ENCODE measurements at regions not wholly inside any gene's neighbourhood (a gene's known extent, or its start where the extent isn't known, plus 50 kb on each side); places are given as distances from the start of the nearest gene placed in this dataset.
"Not testable (repeated sequence)": the region's sequence is repeated elsewhere in the genome, so short reads cannot be mapped to it uniquely, and the experiment has no call there.

- WGBS, 2 donors (ENCODE audit: low coverage in 1 of 2): 56 to 82% methylated on average over 2 to 5 of the region's 5 CpGs
- not testable (repeated sequence) for H3K4me3 ChIP-seq, H3K4me1 ChIP-seq, ATAC-seq, H3K27ac ChIP-seq, H3K36me3 ChIP-seq, H3K27me3 ChIP-seq, H3K9me3 ChIP-seq
Measured at GRCh38 chr20:30671120-30671519, 586.3 kb upstream of the DEFB115 start.

DNA sequence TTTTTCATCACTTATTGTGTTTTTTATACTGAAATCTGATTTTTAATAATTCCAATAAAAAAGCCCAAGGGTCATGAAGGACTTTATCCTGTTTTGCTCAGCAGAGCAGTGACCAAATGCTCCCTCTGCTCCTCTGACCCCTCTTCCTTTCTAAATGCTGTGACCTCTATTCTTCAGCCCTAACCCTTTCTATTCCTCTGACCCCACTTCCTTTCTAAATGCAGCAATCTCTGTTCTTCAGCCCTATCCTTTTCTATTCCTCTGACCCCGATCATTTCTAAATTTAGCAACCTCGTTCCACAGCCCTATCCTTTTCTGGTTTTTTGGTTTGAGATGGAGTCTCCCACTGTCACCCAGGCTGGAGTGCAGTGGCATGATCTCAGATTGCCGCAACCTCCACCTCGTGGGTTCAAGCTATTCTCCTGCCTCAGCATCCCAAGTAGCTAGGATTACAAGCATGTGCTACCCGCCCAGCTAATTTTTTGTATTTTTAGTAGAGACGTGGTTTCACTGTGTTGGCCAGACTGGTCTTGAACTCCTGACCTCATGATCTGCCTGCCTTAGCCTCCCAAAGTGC is 581.4 kb upstream of the DEFB115 start:
- ATAC-seq, H3K27me3 ChIP-seq, H3K4me1 ChIP-seq, H3K9me3 ChIP-seq, H3K27ac ChIP-seq, H3K36me3 ChIP-seq, H3K4me3 ChIP-seq: not testable (repeated sequence)
- WGBS, 2 donors (ENCODE audit: low coverage in 1 of 2): 71 to 80% methylated on average over 6 of the region's 6 CpGs

DNA sequence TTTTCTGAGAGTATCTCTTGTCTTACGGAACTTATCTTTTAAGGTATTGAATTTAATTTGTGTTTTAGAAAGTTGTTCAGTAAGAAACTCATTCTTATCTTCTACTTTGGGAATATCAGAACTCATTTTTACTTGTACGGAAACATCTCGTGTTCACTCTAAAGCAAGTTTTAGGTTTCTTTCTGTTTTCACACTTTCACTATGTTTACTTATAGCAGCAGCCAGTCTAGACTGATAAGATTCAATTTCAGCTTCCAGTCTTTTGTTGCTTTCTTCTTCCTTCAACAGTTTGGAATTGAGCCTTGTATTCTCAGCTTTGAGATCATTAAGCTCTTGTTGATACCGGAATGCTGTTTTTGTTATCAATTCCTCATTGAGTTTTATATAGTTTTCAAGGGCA is 575.2 kb upstream of the DEFB115 start:
- ATAC-seq, H3K4me3 ChIP-seq, H3K4me1 ChIP-seq, H3K9me3 ChIP-seq, H3K27ac ChIP-seq, H3K27me3 ChIP-seq, H3K36me3 ChIP-seq: not testable (repeated sequence)
- WGBS, 2 donors (ENCODE audit: low coverage in 1 of 2): 57 to 88% methylated on average over 4 of the region's 4 CpGs

DNA sequence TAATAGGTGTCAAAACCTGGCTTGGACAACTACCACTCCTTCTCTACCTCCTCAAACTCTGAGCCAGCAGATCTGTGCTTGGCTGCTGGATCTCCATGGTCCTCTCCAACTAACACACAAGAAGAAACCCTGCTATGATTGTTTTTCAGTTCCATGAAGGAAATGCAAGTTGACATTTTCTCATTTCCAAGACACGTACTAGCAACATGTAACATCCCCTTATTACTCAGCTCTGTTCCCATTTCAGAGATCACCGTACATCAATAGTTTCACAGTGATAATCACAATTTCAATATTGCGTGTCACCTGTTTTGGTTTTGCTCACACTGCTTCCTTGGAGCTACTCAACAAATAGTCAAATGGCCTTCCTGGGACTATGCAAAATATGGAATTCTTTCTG is 544.6 kb upstream of the DEFB115 start:
- H3K4me3 ChIP-seq, H3K9me3 ChIP-seq, H3K27me3 ChIP-seq, H3K4me1 ChIP-seq, ATAC-seq, H3K36me3 ChIP-seq, H3K27ac ChIP-seq: not testable (repeated sequence)
- WGBS, 2 donors (ENCODE audit: low coverage in 1 of 2): 78 to 85% methylated on average over 3 of the region's 3 CpGs

GRCh38 chr20:30719415-30720199 is 537.9 kb upstream of the DEFB115 start:
- not testable (repeated sequence) for ATAC-seq, H3K36me3 ChIP-seq, H3K4me1 ChIP-seq, H3K4me3 ChIP-seq, H3K9me3 ChIP-seq, H3K27ac ChIP-seq
- WGBS, 2 donors (ENCODE audit: low coverage in 1 of 2): 52 to 55% methylated on average over 4 to 6 of the region's 6 CpGs
- peaks cover 13% of the 10 kb centered on the region for H3K27me3 ChIP-seq

- H3K4me3 ChIP-seq: peak overlapping the region; percentile 16 to 53
- not testable (repeated sequence) for H3K4me1 ChIP-seq
- no CpG with 5 or more reads among the region's 27 CpGs for WGBS, 2 donors (ENCODE audit: low coverage in 1 of 2)
Measured at GRCh38 chr20:30723511-30723910, 534.0 kb upstream of the DEFB115 start.

GRCh38 chr20:30723934-30724687 is 533.4 kb upstream of the DEFB115 start:
- H3K4me3 ChIP-seq: peak overlapping the region; percentile 16 to 53

More at GRCh38 chr20:30723511-30723910, 534.0 kb upstream of the DEFB115 start:
- H3K27ac ChIP-seq: peak overlapping the region in 1 of 4 donors; percentile 43
- H3K9me3 ChIP-seq, H3K36me3 ChIP-seq, ATAC-seq: not testable (repeated sequence)
- H3K27me3 ChIP-seq: peaks cover 18% of the 10 kb centered on the region

GRCh38 chr20:30724688-30725074 is 532.8 kb upstream of the DEFB115 start:
- WGBS, 2 donors (ENCODE audit: low coverage in 1 of 2): no CpG with 5 or more reads among the region's 24 CpGs
- H3K27me3 ChIP-seq: peaks cover 18% of the 10 kb centered on the region
- not testable (repeated sequence) for ATAC-seq, H3K9me3 ChIP-seq, H3K4me1 ChIP-seq, H3K27ac ChIP-seq, H3K36me3 ChIP-seq
- peak overlapping the region in 1 of 2 donors; percentile 53 for H3K4me3 ChIP-seq

More at GRCh38 chr20:30723934-30724687, 533.4 kb upstream of the DEFB115 start:
- WGBS, 2 donors (ENCODE audit: low coverage in 1 of 2): no CpG with 5 or more reads among the region's 51 CpGs
- Histone ChIP-seq H3K27ac (peak overlapping the region in 1 of 4 donors; percentile 43), H3K27me3 (peaks cover 18% of the 10 kb centered on the region)
- ATAC-seq, H3K36me3 ChIP-seq, H3K4me1 ChIP-seq, H3K9me3 ChIP-seq: not testable (repeated sequence)
- TF ChIP-seq CTCF (IDR thresholded peaks at IDR 0.05): peak in 2 of 4 experiments; percentile 23 to 41

- not testable (repeated sequence) for H3K9me3 ChIP-seq, H3K27ac ChIP-seq, H3K4me1 ChIP-seq, H3K36me3 ChIP-seq, ATAC-seq
- whole genome bisulfite sequencing, 2 donors (ENCODE audit: low coverage in 1 of 2): 86% methylated on average over 2 of the region's 19 CpGs; no CpG with 5 or more reads in 1 of the 2 donors
- H3K27me3 ChIP-seq: peaks cover 18% of the 10 kb centered on the region
- peak overlapping the region in 1 of 2 donors; percentile 53 for H3K4me3 ChIP-seq
Measured at GRCh38 chr20:30725188-30725587, 532.3 kb upstream of the DEFB115 start.

DNA sequence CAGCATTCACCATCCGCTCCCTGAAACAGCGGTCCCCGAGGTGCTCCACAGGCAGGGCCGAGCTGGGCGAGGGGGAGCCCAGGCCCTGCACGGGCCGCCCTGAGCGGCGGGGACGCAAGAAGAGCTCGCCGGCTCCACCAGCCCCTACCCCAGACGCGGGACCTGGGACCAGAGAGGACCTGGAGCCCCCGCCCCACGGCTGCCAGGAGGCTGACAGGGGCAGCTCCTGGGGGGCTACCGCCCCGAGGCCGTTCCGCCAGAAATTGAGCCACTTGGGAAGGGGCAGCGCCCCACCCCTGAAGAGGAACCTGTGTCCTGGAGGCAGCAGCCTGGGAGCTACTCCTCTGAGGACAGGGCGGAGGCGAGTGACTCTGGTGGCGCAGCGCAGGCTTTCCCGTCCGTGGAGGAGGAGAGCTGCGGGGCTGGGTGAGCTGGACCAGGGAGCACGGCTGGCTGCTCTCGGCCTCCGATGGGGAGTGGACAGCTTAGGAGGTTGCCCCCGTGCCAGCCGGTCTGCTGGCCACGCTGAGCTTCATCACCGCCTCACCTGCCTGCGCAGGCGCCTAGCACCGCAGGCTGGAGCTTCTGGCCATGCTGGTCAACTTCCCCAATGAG is 529.1 kb upstream of the DEFB115 start:
- H3K4me3 ChIP-seq, H3K4me1 ChIP-seq, H3K9me3 ChIP-seq, H3K36me3 ChIP-seq, H3K27ac ChIP-seq, ATAC-seq: not testable (repeated sequence)
- no CpG with 5 or more reads among the region's 38 CpGs for WGBS, 2 donors (ENCODE audit: low coverage in 1 of 2)
- H3K27me3 ChIP-seq: peaks cover 16% of the 10 kb centered on the region
